IMR-90 (cell line): ENCODE measurements at regions not wholly inside any gene's neighbourhood (a gene's known extent, or its start where the extent isn't known, plus 50 kb on each side); places are given as distances from the start of the nearest gene placed in this dataset.
A peak's percentile ranks its signal among the peaks of the same experiment; 100 is the strongest.

Source experiments
- ATAC-seq: fragments of 200-7000 bp; cut with Tn5 transposase; 2 replicates; pipeline ENCODE4 v1.9.1; 2020; ENCODE audit warnings: low read depth, mild to moderate bottlenecking, moderate library complexity
- BruUV-seq: library from RNA; stranded (reverse); fragments of 400-500 nt; replicated peaks from 2 replicates; lab custom pipeline; 2021; lab: Mats Ljungman, UMichigan
- CTCF ChIA-PET: fragments of 300-600 bp; formaldehyde crosslinking; extraction: SDS; loops from one replicate; lab custom pipeline; 2021; ENCODE audit warnings: antibody characterized with exemption; lab: Yijun Ruan, JAX
- POLR2A ChIA-PET: fragments of 300-600 bp; sonication (Branson Sonifier 250); formaldehyde crosslinking; loops from one replicate; lab custom pipeline; 2022; ENCODE audit warnings: antibody characterized with exemption; ENCODE audit not compliant: unreplicated experiment; lab: Charles Lee
- DNase-seq: peaks from one replicate; pipeline ENCODE4 v3.0.0; 2013
- H2AFZ ChIP-seq: replicated peaks from 2 replicates; pipeline ENCODE3; 2013; ENCODE audit warnings: low read length, mild to moderate bottlenecking; ENCODE audit not compliant: poor library complexity
- H2AK5ac ChIP-seq: 2 replicates; pipeline ENCODE4 v1.6.1; 2013; ENCODE audit warnings: low read depth, low read length, inconsistent platforms
- H2AK9ac ChIP-seq: replicated peaks from 2 replicates; pipeline ENCODE3; 2013; ENCODE audit warnings: mild to moderate bottlenecking, low read depth, low read length, moderate library complexity; ENCODE audit not compliant: poor library complexity
- H2BK120ac ChIP-seq: 2 replicates; pipeline ENCODE4 v1.6.1; 2013; ENCODE audit warnings: low read depth, low read length, inconsistent platforms
- H2BK15ac ChIP-seq: 3 replicates; pipeline ENCODE4 v1.6.1; 2013; ENCODE audit warnings: low read depth, low read length, inconsistent platforms
- H2BK20ac ChIP-seq: 2 replicates; pipeline ENCODE4 v1.6.1; 2013; ENCODE audit warnings: low read depth, mild to moderate bottlenecking, inconsistent platforms, low read length, moderate library complexity
- H2BK5ac ChIP-seq: 2 replicates; pipeline ENCODE4 v1.6.1; 2013; ENCODE audit warnings: mild to moderate bottlenecking, low read depth, low read length, inconsistent platforms; ENCODE audit not compliant: poor library complexity, severe bottlenecking
- H3K14ac ChIP-seq: replicated peaks from 2 replicates; pipeline ENCODE4 v1.6.1; 2013; ENCODE audit warnings: low read depth, low read length, inconsistent platforms
- H3K18ac ChIP-seq: 2 replicates; pipeline ENCODE4 v1.6.1; 2013; ENCODE audit warnings: low read depth, low read length, control low read depth
- H3K23ac ChIP-seq: 2 replicates; pipeline ENCODE4 v1.6.1; 2013; ENCODE audit warnings: low read depth, low read length, inconsistent platforms
- H3K27ac ChIP-seq: 2 replicates; pipeline ENCODE4 v1.5.1; 2013; ENCODE audit warnings: mild to moderate bottlenecking, control low read depth, low read length; ENCODE audit not compliant: insufficient read depth
- H3K27me3 ChIP-seq: 2 replicates; pipeline ENCODE4 v1.6.1; 2013; ENCODE audit warnings: low read length; ENCODE audit not compliant: control insufficient read depth, insufficient read depth
- H3K36me3 ChIP-seq: 2 replicates; pipeline ENCODE4 v1.6.1; 2013; ENCODE audit warnings: low read length, mixed read lengths; ENCODE audit not compliant: control insufficient read depth, insufficient read depth
- H3K4ac ChIP-seq: 2 replicates; pipeline ENCODE4 v1.6.1; 2013; ENCODE audit warnings: low read depth, low read length, inconsistent platforms
- H3K4me1 ChIP-seq: 2 replicates; pipeline ENCODE4 v1.6.1; 2013; ENCODE audit warnings: low read length, mixed read lengths; ENCODE audit not compliant: control insufficient read depth, insufficient read depth
- H3K4me2 ChIP-seq: 2 replicates; pipeline ENCODE4 v1.6.1; 2013; ENCODE audit warnings: low read depth, mild to moderate bottlenecking, control low read depth, low read length, moderate library complexity
- H3K4me3 ChIP-seq: 2 replicates; pipeline ENCODE4 v1.5.1; 2013; ENCODE audit warnings: low read depth, mild to moderate bottlenecking, control low read depth, low read length, moderate library complexity; ENCODE audit not compliant: insufficient read depth
- H3K56ac ChIP-seq: 2 replicates; pipeline ENCODE4 v1.6.1; 2013; ENCODE audit warnings: low read length, inconsistent platforms; ENCODE audit not compliant: insufficient read depth; ENCODE audit errors: extremely low read depth
- H3K79me1 ChIP-seq, 2 experiments: 2 replicates each; pipeline ENCODE4 v1.6.1; 2013; ENCODE audit warnings: low read length in 2 of 2, inconsistent platforms in 1 of 2, low read depth in 1 of 2
- H3K9ac ChIP-seq: 2 replicates; pipeline ENCODE4 v1.6.1; 2013; ENCODE audit warnings: low read depth, low read length, control low read depth
- H3K9me1 ChIP-seq: 2 replicates; pipeline ENCODE4 v1.6.1; 2013; ENCODE audit warnings: low read length, inconsistent platforms; ENCODE audit not compliant: insufficient read depth
- H3K9me3 ChIP-seq: 2 replicates; pipeline ENCODE4 v1.6.1; 2013; ENCODE audit warnings: low read length; ENCODE audit not compliant: control insufficient read depth, insufficient read depth
- H4K20me1 ChIP-seq: 2 replicates; pipeline ENCODE4 v1.6.1; 2013; ENCODE audit warnings: low read length, inconsistent platforms; ENCODE audit not compliant: insufficient read depth
- H4K5ac ChIP-seq: 2 replicates; pipeline ENCODE4 v1.6.1; 2013; ENCODE audit warnings: mild to moderate bottlenecking, low read depth, low read length, control low read depth
- H4K8ac ChIP-seq, 2 experiments: 2 replicates each; pipeline ENCODE4 v1.6.1; 2013; ENCODE audit warnings: low read depth in 2 of 2, low read length in 2 of 2, control low read depth in 1 of 2, inconsistent platforms in 1 of 2
- H4K91ac ChIP-seq: 2 replicates; pipeline ENCODE4 v1.6.1; 2013; ENCODE audit warnings: low read depth, low read length, inconsistent platforms; ENCODE audit not compliant: insufficient read depth
- USF2 ChIP-seq: fragments of 150-350 bp; IDR thresholded peaks from 2 replicates; pipeline ENCODE4 v1.6.1; 2017; ENCODE audit warnings: mild to moderate bottlenecking, antibody characterized with exemption, low read length, low read depth
- WGBS, 2 experiments: methylation state at CpG; one replicate each; pipeline versions ENCODE4 v1.1.5 to v1.1.7; 2013; ENCODE audit warnings: missing lambda C conversion rate in 2 of 2; ENCODE audit not compliant: insufficient read length in 1 of 2; ENCODE audit errors: extremely low coverage in 2 of 2; 5-methylcytosine and 5-hydroxymethylcytosine counted together
- dilution Hi-C: fragments of 300-500 bp; cut with HindIII; formaldehyde crosslinking; loops from one replicate; pipeline ENCODE4 v1.14.3; 2018; ENCODE audit warnings: low sequenced_read_pairs; ENCODE audit not compliant: unreplicated experiment
- in situ Hi-C: fragments of 300-500 bp; cut with MboI; formaldehyde crosslinking; loops from 3 replicates; pipeline ENCODE4 v1.14.3; 2019; ENCODE audit warnings: low sequenced_read_pairs, inconsistent platforms, mixed read lengths
- intact Hi-C: fragments of 100-400 bp; cut with micrococcal nuclease; formaldehyde crosslinking; loops from 2 replicates; pipeline ENCODE4 v1.10.0; 2022

- ATAC-seq = peak; percentile 40
Observed at GRCh38 chr6:105850261-105851112, 235.6 kb upstream of the PRDM1 start.

More at GRCh38 chr6:105850261-105851112, 235.6 kb upstream of the PRDM1 start:
- peak overlapping the region; percentile 16 for H2AK9ac ChIP-seq
- no peak for DNase-seq
- peak overlapping the region; percentile 78 for H2AFZ ChIP-seq
- 0 out of 2 replicates have a peak overlapping the region, but pooled peaks have one; percentile 77 for H3K14ac ChIP-seq
- H2BK20ac ChIP-seq = no peak overlapping the region
- H3K9me1 ChIP-seq = peaks cover 5% of the 10 kb centered on the region; the same call in 1 of the 2 replicates
- H4K20me1 ChIP-seq = no peaks in the 10 kb centered on the region
- POLR2A ChIA-PET = no interaction called here
- H3K56ac ChIP-seq = no peak overlapping the region
- H3K18ac ChIP-seq = no peak overlapping the region
- no peak overlapping the region for H3K4me3 ChIP-seq
- peak overlapping the region; percentile 21; the same call in 1 of the 2 replicates for H4K5ac ChIP-seq
- peaks cover 8% of the 10 kb centered on the region for H3K4me1 ChIP-seq
- no peak overlapping the region for H3K4me2 ChIP-seq
- H3K79me1 ChIP-seq = no peaks in the 10 kb centered on the region
- no peak overlapping the region for H2BK15ac ChIP-seq
- no peak for TF ChIP-seq USF2
- dilution Hi-C loops (no loop called here), in situ Hi-C loops (no loop called here), intact Hi-C loops (no loop called here)
- no peak overlapping the region for H3K9ac ChIP-seq
- no CpG with 5 or more reads among the region's 11 CpGs for WGBS, 2 experiments
- peak overlapping the region in 1 of 2 experiments; percentile 39; a peak in 2 of 4 replicates for H4K8ac ChIP-seq
- 0 out of 2 replicates have a peak overlapping the region, but pooled peaks have one; percentile 12 for H2AK5ac ChIP-seq
- no peak overlapping the region; the same call in 1 of the 2 replicates for H3K23ac ChIP-seq
- H3K27ac ChIP-seq = peak overlapping the region; percentile 6; the same call in 1 of the 2 replicates
- BruUV-seq = no TSS peak
- H2BK120ac ChIP-seq = peak overlapping the region; percentile 40
- H2BK5ac ChIP-seq = no peak overlapping the region
- H4K91ac ChIP-seq = no peak overlapping the region
- no peaks in the 10 kb centered on the region for H3K9me3 ChIP-seq
- H3K27me3 ChIP-seq = no peaks in the 10 kb centered on the region
- no peaks in the 10 kb centered on the region for H3K36me3 ChIP-seq
- CTCF ChIA-PET = no interaction called here
- H3K4ac ChIP-seq = peak overlapping the region; percentile 71; the same call in 1 of the 2 replicates
